ENCODE measurements at regions not wholly inside any gene's neighbourhood (a gene's known extent, or its start where the extent isn't known, plus 50 kb on each side); places are given as distances from the start of the nearest gene placed in this dataset.

GRCh38 chr2:129810521-129810920, 168.9 kb upstream of the RAB6C start:
- H3K27me3 ChIP-seq (ENCODE audit: control insufficient read depth in 4 of 4, insufficient read depth in 4 of 4, low read length in 3 of 4) = peaks cover 0 to 3% (median 0%) of the 10 kb centered on the region in 4 donors
- WGBS = 84% methylated on average over 3 of the region's 3 CpGs
- H3K4me3 ChIP-seq (ENCODE audit: low read depth in 1 of 3, low read length in 3 of 3) = no peak overlapping the region
- no peaks in the 10 kb centered on the region for H3K4me1 ChIP-seq (ENCODE audit: control insufficient read depth in 4 of 4, insufficient read depth in 4 of 4, low read length in 3 of 4)
- DNase-seq (ENCODE audit: low spot score) = no peak
- H3K27ac ChIP-seq (ENCODE audit: low read depth in 1 of 2, low read length in 2 of 2) = no peak overlapping the region
- peaks cover 0 to 5% (median 0%) of the 10 kb centered on the region in 4 donors for H3K9me3 ChIP-seq (ENCODE audit: control insufficient read depth in 4 of 4, low read length in 3 of 4)
- no peaks in the 10 kb centered on the region for H3K36me3 ChIP-seq (ENCODE audit: control insufficient read depth in 4 of 4, insufficient read depth in 3 of 4, low read depth in 1 of 4, low read length in 3 of 4)
- H3K9ac ChIP-seq (ENCODE audit: low read depth in 1 of 2, low read length in 2 of 2) = no peak overlapping the region
- TF ChIP-seq SP1 (IDR thresholded peaks at IDR 0.05) (no peak), EGR1 (IDR thresholded peaks at IDR 0.05; ENCODE audit: low read depth in 2 of 2) (no peak), NR2F2 (IDR thresholded peaks at IDR 0.05) (no peak), HNF4A (conservative IDR thresholded peaks at IDR 0.05) (no peak), FOXA1 (IDR thresholded peaks at IDR 0.05) (no peak), MAX (IDR thresholded peaks at IDR 0.05) (no peak), REST (IDR thresholded peaks at IDR 0.05) (no peak), JUND (IDR thresholded peaks at IDR 0.05) (no peak), GABPA (IDR thresholded peaks at IDR 0.05 in 1 of 2, conservative IDR thresholded peaks at IDR 0.05 in 1 of 2) (no peak), TAF1 (conservative IDR thresholded peaks at IDR 0.05) (no peak), ATF3 (IDR thresholded peaks at IDR 0.05) (no peak), HNF4G (IDR thresholded peaks at IDR 0.05) (no peak), CTCF (IDR thresholded peaks at IDR 0.05; ENCODE audit: low read depth, low read length, missing input control) (no peak), ZBTB33 (IDR thresholded peaks at IDR 0.05) (no peak), RAD21 (IDR thresholded peaks at IDR 0.05) (no peak), FOXA2 (IDR thresholded peaks at IDR 0.05) (no peak), YY1 (IDR thresholded peaks at IDR 0.05) (no peak), RXRA (IDR thresholded peaks at IDR 0.05) (no peak)

Measured in liver (tissue), 8 donors.